ENCODE measurements at regions not wholly inside any gene's neighbourhood (a gene's known extent, or its start where the extent isn't known, plus 50 kb on each side); places are given as distances from the start of the nearest gene placed in this dataset.
"Not testable (repeated sequence)": the region's sequence is repeated elsewhere in the genome, so short reads cannot be mapped to it uniquely, and the experiment has no call there.

DNA sequence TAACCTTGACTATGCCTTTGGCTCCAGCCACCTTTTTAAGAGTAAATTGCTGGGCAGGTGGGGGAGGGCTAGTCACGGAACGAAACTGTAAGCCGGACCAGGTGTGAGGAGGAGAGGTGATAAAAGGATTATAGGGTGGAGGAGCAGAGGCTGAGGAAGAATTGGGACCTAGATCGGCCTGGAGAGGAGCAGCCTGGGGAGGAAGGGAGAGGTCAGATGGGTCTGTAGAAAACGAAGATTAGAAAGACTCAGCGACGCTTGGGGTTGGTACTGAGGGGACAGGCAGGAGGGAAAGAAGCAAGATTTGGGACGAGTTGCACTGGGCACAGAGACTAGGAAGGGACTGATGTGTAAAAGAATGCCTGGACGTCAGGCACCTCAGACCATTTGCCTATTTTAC lies 87.2 kb upstream of the MAP3K7 start:
- DNase-seq (ENCODE audit: low spot score): not testable (repeated sequence)

- no peak for DNase-seq (ENCODE audit: low spot score)
These were observed 83.0 kb upstream of the MAP3K7 start for GRCh38 chr6:90669846-90670245.

DNA sequence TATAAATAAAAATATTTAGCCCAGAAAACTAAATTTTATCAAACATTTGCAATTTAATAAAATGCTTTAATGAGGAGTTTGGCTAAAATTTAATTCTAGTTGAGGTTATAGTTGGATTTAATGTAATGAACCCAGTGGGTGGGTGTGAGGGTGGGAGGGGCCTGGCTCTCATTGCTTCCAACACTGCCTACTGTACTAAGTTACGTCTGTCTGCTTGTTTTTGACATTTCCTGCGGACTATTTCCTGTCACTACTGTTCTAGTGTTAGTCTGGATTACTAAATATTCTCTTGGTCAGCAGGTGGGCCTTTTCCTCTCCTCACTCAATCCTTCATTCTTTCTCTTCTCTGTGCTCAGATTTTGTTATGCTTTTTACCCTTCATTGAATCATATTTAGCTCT lies 82.5 kb upstream of the MAP3K7 start:
- no peak for DNase-seq (ENCODE audit: low spot score)

- no peak for DNase-seq (ENCODE audit: low spot score)
These were observed 81.3 kb upstream of the MAP3K7 start for GRCh38 chr6:90668141-90668540.

DNA sequence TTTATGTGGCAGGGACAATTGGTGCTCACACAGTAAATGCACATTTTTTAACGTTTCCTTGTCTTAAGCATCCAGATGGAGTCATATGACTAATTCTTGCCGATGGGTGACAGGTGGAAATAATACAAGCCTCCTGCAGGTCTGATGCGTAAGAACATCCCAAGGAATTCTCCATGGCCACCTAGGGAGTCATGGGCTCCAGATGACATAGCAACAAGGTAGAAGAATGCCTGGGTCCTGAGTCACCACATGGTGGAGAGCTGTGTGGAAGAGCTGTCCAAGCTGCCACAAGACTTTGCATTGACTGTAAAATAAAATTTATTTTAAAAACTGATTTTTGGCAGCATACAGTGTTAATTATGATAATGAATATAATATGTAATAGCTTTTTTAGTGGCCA lies 77.0 kb upstream of the MAP3K7 start:
- no peak for DNase-seq (ENCODE audit: low spot score)

GRCh38 chr6:90663106-90663505 lies 76.2 kb upstream of the MAP3K7 start:
- no peak for DNase-seq (ENCODE audit: low spot score)

DNA sequence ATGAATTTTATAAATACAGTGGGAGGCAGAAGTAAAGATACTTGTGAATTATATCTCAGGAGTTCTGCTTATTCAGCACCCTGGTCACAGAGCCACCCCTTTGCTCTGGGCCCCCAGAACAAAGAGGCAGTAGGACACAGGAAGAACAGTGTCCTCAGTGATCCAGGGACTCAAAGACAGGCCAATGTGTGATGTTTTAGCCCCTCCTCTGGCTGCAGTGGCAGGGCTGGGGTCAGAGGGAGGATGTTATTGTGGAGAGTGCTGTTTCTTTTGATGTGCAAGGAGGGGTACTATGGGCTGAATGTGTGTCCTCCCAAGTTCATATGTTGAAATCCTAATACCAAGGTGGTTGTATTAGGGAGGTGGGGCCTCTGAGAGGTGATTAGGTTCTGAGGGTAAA lies 74.1 kb upstream of the MAP3K7 start:
- DNase-seq (ENCODE audit: low spot score): no peak

DNA sequence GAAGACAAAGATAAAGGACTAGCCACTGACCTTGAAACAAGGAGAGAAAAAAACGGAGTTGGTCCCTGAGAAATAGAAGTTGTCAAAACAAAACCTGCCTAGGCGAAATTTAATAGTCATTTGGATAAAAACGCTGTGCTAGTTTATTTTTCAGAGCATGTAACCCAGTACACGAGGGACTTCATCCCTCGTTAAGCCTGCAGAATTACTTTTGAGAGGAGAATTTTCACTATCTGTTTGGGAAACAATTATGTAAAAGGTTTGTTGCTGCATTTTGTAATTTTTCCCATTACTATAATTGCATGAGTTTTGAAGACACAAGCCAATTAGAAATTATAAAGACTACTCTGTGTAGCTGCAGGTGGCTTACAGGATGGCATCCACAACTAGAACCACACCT lies 71.6 kb upstream of the MAP3K7 start:
- DNase-seq (ENCODE audit: low spot score): no peak

- DNase-seq (ENCODE audit: low spot score): no peak
These were observed 69.5 kb upstream of the MAP3K7 start for GRCh38 chr6:90656325-90656724.

DNA sequence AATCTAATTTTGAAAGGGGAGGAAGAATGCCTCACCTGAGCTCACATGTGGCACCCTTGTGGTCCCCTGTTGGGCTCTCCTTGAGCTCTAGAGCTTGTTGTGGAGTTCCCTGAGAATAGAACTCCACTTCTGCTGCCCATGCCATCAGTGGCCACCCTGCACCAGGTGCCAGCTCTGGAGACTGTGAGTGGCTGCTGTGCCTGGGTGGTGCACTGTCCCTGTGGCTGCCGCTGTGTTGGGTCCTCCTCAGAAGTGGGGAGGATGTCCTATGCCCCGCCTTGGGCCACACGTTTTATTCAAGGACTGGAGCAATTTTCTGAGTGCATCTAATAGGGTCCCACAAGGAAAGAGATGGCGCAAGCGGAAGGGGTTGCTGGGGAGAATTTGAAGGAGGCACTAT lies 67.9 kb upstream of the MAP3K7 start:
- DNase-seq (ENCODE audit: low spot score): no peak

GRCh38 chr6:90654166-90654565 lies 67.3 kb upstream of the MAP3K7 start:
- no peak for DNase-seq (ENCODE audit: low spot score)

DNA sequence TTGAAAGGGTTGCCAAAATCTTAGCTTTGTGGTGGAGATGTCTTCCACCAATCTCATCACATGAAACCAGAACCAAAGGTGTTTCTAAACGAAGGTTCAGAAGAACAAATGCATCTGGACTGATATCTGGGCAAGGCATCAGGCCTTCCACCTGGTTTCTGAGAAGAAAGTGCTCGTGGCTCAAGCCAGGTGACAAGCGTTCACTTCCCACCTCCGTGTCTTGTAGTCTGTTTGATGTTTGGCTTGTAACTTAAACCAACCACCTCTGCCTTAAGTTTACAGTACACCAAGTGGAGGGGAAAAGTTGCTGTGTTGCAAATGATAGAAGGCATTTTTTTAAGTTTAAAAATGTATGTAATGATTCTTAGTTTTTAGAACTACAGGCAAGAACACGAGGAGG lies 66.9 kb upstream of the MAP3K7 start:
- DNase-seq (ENCODE audit: low spot score): no peak

DNA sequence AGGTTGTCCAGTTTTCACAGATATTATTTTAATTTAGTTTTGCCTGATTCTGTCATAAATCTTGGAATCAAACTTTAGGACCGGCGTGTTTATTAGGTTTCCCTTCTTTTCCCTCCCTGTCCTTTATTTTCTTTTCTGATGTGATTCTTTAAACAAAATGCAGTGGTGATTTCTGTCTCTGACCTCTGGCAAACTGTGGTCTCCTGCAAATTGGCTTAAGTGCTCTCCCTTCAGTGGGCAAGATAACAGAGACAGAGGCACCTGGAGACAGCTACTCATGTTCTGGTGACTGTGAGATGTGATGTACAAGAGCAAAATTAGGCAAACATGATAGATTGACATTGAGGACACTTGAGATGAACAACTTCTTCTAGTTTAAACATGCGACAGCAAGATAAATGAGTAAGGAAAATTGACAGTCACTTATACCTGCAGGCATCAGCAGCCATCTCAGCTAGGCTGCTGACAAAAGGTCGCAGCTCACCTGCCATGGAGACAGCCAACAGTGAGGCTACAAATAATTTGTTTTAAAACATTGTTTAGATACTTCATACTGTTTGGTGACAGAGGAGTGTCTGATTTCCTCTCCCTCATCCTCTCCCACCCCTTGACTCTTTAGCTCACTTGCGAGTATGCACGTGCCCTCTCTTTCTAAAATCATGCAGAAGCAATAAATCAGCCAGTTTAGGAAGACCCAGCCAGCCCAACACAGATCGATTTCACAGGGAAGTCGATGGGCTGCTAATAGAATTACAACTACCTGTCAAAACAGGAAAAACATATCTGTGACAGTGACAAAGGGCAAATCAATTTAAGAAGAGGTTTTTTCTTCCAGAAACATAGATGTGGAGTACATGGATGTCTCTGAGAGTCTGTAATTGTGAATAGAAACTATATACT lies 63.4 kb upstream of the MAP3K7 start:
- DNase-seq (ENCODE audit: low spot score): no peak

GRCh38 chr6:90648873-90649272 lies 62.0 kb upstream of the MAP3K7 start:
- DNase-seq (ENCODE audit: low spot score): no peak

- no peak for DNase-seq (ENCODE audit: low spot score)
These were observed 60.1 kb upstream of the MAP3K7 start for GRCh38 chr6:90646940-90647339.

DNA sequence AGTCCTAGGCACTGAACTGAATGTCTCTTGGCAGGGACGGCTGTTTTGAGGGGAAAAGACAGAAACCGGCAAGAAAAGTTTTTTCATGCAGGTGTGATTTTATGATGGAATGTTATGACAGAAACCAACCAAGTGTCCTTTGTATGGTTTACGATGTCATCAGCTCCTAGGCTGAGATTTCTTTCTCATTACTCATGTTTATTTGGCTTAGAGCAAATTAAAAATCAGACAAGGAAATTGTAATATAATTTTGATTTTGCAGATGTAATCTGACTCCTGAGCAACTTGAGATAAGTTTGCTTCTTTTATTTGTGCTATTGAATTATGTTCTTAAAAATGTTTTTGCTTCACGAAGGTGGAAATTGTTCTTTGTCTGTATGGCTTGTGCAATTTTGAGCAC lies 58.8 kb upstream of the MAP3K7 start:
- DNase-seq (ENCODE audit: low spot score): no peak

DNA sequence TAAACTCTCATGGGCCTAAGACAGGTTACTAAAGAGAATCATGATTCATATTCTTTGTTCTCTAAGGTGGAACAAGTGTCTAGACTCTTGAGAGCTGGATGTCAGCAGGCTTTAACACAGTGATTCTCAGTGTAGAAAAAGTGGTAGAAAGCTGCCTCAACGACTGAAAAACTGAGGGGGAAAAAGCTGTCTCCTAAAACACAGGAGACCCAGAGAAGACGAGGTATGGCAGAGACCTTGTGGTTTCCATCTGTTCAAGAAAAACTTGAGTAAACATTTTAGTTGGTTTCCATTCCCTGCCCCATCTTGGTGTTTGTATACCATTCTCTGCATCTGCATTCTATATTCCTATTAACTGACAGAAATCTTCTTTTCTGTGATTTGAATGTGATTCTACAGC lies 57.6 kb upstream of the MAP3K7 start:
- no peak for DNase-seq (ENCODE audit: low spot score)

- no peak for DNase-seq (ENCODE audit: low spot score)
These were observed 56.5 kb upstream of the MAP3K7 start for GRCh38 chr6:90643381-90643780.

DNA sequence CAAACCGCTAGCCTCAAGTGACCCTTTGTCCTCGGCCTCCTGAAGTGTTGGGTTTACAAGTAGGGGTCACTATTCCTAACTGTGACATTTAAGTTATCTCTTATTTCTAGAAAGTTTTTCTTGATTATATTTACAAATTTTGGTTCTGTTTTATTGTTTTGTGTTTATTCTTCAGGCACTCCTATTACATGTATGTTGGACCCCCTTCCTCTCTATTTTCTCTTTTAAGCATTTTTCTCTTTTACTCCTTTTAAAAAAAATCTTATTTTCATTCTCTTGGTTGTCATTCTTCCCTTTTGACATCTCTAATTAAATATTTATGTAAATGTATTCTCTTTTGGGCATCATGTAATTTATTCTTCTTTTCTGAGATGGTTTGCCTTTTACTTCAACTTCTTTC lies 50.4 kb upstream of the MAP3K7 start:
- DNase-seq (ENCODE audit: low spot score): no peak

Measured in CD4-positive, alpha-beta T cell treated with Interleukin-6 at 100 ng/mL for 8 hours (primary cell).